ENCODE measurements at regions not wholly inside any gene's neighbourhood (a gene's known extent, or its start where the extent isn't known, plus 50 kb on each side); places are given as distances from the start of the nearest gene placed in this dataset.
"Not testable (repeated sequence)": the region's sequence is repeated elsewhere in the genome, so short reads cannot be mapped to it uniquely, and the experiment has no call there.

- no peak for FAIRE-seq
- no peak for DNase-seq (ENCODE audit: low spot score in 2 of 2)
These were observed 388.8 kb downstream of the ZFHX3 start for GRCh38 chr16:72658888-72659717.

DNA sequence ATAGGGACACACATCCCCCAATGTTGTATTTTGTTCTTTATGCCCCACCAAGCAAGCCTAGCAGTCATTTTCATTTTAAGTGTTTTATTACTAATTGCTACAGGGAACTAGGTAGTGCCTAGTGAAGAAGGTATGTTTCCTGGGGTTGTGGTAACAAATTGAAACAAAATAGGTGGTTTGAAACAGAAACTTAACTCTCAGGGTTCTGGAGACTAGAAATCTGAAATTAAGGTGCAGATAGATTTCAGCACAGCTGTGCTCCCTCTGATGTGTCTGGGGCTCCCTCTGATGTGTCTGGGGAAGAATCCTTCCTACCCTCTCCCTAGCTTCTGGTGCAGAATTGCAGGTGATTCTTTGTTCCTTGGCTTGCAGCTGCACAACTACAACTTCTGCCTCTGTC, 390.1 kb downstream of the ZFHX3 start:
- DNase-seq (ENCODE audit: low spot score in 2 of 2) (no peak), FAIRE-seq (no peak)

- DNase-seq (ENCODE audit: low spot score in 2 of 2) = no peak
- no peak for FAIRE-seq
These were observed 390.8 kb downstream of the ZFHX3 start for GRCh38 chr16:72657164-72657563.

DNA sequence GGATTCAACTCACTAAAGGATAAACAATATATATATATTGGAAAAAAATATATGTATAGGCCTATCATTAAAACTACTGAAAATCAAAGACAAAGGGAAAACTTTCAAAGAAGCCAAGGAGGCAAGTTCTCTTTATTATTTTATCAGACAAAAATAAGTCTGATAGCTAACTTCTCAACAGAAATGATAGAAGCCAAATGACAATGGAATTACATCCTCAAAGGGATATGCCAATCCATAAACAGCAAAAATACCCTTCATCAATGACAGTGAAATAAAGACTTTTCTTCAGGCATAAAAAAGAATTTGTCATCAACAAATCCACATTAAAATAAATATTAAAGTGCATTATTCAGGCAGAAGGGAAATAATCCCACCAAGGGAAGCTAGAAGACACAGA, 393.4 kb downstream of the ZFHX3 start:
- FAIRE-seq (no peak), DNase-seq (ENCODE audit: low spot score in 2 of 2) (no peak)

DNA sequence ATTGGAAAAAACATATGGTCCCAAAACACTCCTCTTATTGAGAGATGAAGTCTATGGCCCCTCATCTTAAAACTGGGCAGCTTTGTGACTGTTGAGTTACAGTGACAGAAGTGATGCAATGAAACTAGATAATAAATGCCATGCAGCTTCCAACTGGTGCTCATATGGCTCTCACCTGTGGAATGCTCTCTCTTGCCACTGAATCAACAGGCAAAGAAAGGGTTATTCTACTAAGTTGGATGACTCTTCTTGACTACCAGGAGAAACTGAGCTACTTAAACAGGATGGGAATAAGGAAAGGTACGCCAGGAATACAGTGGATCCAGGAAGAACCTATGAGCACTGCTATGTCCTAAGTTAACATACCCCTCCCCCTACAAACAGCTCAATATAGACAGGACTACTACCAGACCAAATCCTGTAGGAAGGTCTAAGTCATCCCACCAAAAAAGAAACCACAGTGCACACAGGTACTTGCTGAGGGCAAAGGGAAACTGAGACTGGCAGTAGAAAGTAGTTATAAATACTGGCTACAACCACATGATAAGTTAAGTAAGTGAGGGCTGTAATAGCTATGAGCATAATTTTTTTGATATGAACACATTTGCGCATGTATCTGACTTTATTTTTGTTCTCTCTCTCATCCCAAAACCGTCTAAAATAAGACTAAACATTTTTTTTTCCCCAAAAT, 398.5 kb downstream of the ZFHX3 start:
- DNase-seq (ENCODE audit: low spot score in 2 of 2) (no peak), FAIRE-seq (no peak)

DNA sequence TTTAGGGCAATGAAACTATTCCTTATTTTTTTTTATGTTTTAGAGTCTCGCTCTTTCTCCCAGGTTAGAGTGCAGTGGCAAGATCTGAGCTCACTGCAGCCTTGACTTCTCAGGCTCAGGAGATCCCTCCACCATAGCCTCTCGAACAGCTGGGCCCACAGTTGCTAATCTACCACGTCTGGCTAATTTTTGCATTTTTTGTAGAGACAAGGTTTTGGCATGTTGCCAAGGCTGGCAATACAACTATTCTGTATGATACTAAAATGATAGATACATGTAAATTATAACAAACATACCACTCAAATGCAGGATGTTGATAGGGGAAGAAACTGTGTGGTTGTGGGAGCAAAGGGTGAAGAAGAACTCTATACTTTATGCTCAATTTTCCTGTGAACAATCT, 401.3 kb downstream of the ZFHX3 start:
- FAIRE-seq = no peak
- no peak for DNase-seq (ENCODE audit: low spot score in 2 of 2)

DNA sequence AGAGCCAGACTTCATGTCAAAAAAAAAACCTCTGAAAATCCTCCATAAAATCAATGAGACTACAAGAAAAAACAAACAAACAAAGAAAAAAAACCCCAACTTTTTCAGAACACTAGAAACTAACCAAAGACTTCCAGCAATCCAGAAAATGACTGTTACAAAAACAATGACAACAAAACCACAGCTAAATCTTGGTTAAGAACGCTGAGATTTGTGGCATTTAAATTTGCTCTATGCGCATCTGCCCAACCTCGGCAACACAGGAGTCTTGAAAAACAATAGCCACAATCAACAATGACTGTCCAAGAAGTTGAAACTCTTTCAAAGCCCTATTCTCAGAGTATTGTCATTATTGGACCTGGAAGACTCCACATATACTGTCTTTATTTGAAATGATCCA, 402.4 kb downstream of the ZFHX3 start:
- FAIRE-seq = no peak

GRCh38 chr16:72644911-72645310, 403.0 kb downstream of the ZFHX3 start:
- DNase-seq (ENCODE audit: low spot score in 2 of 2) (no peak), FAIRE-seq (no peak)

More for the DNA sequence above, 402.4 kb downstream of the ZFHX3 start:
- DNase-seq (ENCODE audit: low spot score in 2 of 2) = no peak

DNA sequence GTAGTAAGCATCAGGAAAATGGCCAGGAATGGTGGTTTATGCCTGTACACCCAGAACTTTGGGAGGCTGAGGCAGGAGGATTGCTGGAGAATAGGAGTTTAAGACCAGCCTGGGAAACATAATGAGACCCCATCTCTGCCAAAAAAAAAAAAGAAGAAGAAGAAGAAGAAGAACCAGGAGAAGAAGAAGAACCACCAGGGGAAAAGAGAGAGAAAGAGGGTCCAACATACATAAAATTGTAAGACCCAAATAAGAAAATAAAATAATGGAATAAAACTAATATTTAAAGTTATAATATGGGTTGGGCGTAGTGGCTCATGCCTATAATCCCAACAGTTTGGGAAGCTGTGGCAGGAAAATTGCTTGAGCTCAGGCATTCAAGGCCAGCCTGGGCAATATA, 408.4 kb downstream of the ZFHX3 start:
- no peak for FAIRE-seq

DNA sequence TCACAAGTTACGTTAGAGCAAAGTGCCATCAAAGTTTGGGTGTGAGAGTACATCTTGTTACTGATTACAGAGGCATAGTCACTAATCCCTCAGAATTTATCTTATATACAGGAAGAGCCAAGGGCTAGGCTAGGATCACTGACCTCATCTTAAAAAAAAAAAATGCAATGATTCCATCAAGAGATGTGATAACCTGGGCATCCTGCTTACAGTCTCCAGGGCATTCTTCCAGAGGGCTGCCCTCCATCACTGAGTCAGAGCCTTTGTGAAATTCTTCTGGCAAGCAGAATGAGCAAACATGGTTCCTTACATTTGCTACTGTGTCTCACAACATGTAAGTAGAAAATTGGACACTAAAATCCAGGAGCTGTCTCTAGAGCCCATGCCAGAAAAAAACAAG, 410.6 kb downstream of the ZFHX3 start:
- no peak for DNase-seq (ENCODE audit: low spot score in 2 of 2)
- no peak for FAIRE-seq

More for the DNA sequence above, 408.4 kb downstream of the ZFHX3 start:
- no peak for DNase-seq (ENCODE audit: low spot score in 2 of 2)

GRCh38 chr16:72635694-72636093, 412.2 kb downstream of the ZFHX3 start:
- no peak for FAIRE-seq
- DNase-seq (ENCODE audit: low spot score in 2 of 2) = no peak

DNA sequence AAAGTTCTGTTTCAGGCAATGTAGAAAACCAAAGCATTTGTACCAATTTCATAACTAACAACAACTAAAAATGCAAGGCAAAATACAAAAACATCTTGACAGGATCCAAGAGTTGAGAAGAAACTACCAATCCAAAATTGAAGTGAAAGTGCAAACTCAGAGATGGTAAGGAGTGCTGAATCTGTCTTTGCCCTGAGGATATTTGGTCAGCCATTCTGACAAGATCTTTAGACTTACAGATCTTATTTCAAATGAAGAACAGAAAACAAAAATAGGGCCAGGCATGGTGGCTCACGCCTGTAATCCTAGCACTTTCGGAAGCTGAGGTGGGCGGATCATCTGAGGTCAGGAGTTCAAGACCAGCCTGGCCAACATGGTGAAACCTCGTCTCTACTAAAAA, 412.8 kb downstream of the ZFHX3 start:
- DNase-seq (ENCODE audit: low spot score in 2 of 2) = no peak
- no peak for FAIRE-seq

- not testable (repeated sequence) for DNase-seq (ENCODE audit: low spot score in 2 of 2); FAIRE-seq
These were observed 420.6 kb downstream of the ZFHX3 start for GRCh38 chr16:72627182-72627896.

GRCh38 chr16:72626623-72627022, 421.3 kb downstream of the ZFHX3 start:
- FAIRE-seq (no peak), DNase-seq (ENCODE audit: low spot score in 2 of 2) (no peak)

DNA sequence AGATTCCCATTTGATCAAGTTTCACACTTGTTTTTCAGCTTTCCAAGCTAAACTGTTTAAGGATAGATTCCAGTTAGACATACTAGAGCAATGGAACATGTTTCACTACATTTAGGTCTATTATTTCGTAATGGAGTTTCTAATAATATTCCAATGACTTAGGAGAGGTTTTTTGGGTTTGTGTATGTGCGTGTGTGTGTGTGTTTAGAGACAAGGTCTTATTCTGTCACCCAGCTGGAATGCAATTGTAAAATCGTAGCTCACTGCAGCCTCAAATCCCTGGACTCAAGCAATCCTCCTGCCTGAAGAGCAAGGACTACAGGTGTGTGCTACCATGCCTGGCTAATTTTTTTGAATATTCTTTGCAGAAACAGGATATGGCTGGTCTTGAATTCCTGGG, 426.3 kb downstream of the ZFHX3 start:
- DNase-seq (ENCODE audit: low spot score in 2 of 2) = no peak
- FAIRE-seq = no peak

- DNase-seq (ENCODE audit: low spot score in 2 of 2) (no peak), FAIRE-seq (no peak)
These were observed 427.1 kb downstream of the ZFHX3 start for GRCh38 chr16:72620853-72621252.

DNA sequence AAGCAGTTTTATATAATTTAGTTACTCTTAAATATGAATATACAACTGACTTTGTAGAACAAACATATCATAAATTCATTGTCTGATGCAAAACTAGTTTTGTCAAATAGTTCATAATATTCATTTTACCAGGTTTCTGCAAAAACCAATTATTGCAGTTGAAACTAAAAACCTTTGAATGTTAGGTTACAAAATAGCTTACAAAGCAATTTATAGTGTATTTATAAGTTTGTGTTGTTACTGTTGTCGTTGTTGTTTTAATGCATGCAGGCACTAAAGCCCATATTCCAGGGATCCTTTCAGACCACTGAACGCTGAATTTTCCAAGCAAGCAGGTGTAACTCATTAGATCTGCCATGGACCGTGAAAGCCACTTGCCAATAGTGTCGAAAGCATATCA, 427.6 kb downstream of the ZFHX3 start:
- FAIRE-seq = no peak
- no peak for DNase-seq (ENCODE audit: low spot score in 2 of 2)

DNA sequence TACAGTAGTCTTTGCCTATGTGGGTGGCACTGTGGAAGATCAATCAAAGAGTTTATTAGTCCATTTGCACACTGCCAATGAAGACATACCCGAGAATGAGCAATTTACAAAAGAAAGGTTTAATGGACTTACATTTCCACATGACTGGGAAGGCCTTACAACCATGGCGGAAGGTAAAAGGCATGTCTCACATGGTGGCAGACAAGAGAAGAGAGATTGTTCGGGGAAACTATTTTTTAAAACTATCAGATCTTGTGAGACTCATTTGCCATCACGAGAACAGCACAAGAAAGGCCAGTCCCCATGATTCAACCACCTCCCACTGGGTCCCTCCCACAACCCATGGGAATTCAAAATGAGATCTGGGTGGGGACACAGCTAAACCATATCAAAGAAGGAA, 432.1 kb downstream of the ZFHX3 start:
- FAIRE-seq = no peak
- DNase-seq (ENCODE audit: low spot score in 2 of 2) = no peak

DNA sequence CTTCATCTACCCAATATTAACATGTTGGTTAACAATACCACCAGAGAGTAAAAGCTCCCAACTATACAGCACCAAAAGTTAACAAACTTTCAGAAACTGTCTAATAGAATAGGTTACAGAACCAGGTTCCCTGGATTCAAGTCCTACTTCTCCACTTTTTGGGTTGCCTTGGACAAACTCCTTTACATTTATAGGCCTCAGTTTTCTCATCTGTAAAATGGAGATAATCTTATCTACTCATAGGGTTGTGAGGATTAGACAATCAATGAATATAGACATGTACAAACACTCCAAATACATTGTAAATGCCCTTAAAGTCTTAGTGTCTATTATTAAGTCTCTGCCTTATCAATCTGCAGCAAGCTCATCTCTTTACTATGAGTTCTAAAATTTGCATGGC, 435.2 kb downstream of the ZFHX3 start:
- FAIRE-seq (no peak), DNase-seq (ENCODE audit: low spot score in 2 of 2) (no peak)

DNA sequence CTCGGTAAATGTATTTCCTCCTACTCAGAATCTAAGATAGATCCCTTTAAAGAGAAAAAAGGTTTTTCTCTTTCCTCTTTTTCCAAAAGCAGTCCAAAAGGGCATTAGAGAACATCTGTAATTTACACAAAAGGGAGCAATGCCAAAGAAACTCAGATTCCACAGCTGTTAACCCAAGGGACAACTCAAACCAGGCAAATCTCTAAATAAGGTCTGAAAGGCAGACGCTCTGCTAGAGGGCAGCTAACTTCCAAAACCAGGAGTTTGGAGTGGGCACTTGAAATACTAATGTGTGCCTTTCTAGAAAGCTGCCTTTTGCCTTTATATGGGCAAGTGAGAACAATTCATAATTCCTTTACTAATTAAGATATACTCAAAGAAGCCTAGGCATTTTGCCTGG, 435.7 kb downstream of the ZFHX3 start:
- DNase-seq (ENCODE audit: low spot score in 2 of 2) (no peak), FAIRE-seq (no peak)

DNA sequence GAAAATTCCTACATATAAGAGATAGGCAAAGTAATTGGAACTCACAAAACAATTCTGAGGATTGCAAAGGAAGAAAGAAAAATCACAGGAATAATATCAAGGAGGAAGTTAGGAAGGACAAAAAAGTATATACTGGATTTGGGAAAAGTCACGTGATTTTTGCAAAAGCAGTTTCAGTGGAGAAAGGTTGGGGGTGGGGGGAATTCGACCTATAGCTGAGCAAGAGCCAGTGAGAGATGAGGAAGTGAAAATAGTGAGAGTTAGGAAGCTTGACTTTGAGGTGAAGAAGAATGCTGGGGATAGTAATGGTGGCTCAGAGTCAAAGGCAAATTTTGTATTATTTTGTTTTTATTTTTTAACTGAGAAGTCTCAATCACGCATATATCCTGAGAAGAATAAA, 438.0 kb upstream of the PMFBP1 start:
- FAIRE-seq = no peak
- DNase-seq (ENCODE audit: low spot score in 2 of 2) = no peak

Measured in frontal cortex (tissue), 3 donors.